ENCODE measurements at regions not wholly inside any gene's neighbourhood (a gene's known extent, or its start where the extent isn't known, plus 50 kb on each side); places are given as distances from the start of the nearest gene placed in this dataset.
A peak's percentile ranks its signal among the peaks of the same experiment; 100 is the strongest.
"Not testable (repeated sequence)": the region's sequence is repeated elsewhere in the genome, so short reads cannot be mapped to it uniquely, and the experiment has no call there.

- TF ChIP-seq ZFX (IDR thresholded peaks at IDR 0.05; ENCODE audit: borderline replicate concordance) = no peak
- H3K27ac ChIP-seq = no peak overlapping the region
These were observed 235.8 kb upstream of the ALCAM start for GRCh38 chr3:105130911-105131310.

GRCh38 chr3:105137911-105138310 is 228.8 kb upstream of the ALCAM start:
- H3K27ac ChIP-seq = no peak overlapping the region
- TF ChIP-seq CTCF (IDR thresholded peaks at IDR 0.05) = no peak
- TF ChIP-seq ZFX (IDR thresholded peaks at IDR 0.05; ENCODE audit: borderline replicate concordance) = no peak

GRCh38 chr3:105139881-105140560 is 226.7 kb upstream of the ALCAM start:
- TF ChIP-seq CTCF (IDR thresholded peaks at IDR 0.05) (no peak), ZFX (IDR thresholded peaks at IDR 0.05; ENCODE audit: borderline replicate concordance) (no peak)
- peak overlapping the region; percentile 80 for H3K27ac ChIP-seq

- peak overlapping the region; percentile 80 for H3K27ac ChIP-seq
- TF ChIP-seq CTCF (IDR thresholded peaks at IDR 0.05) (no peak), ZFX (IDR thresholded peaks at IDR 0.05; ENCODE audit: borderline replicate concordance) (no peak)
These were observed 225.8 kb upstream of the ALCAM start for GRCh38 chr3:105140899-105141367.

- TF ChIP-seq ZFX (IDR thresholded peaks at IDR 0.05; ENCODE audit: borderline replicate concordance) (no peak), CTCF (IDR thresholded peaks at IDR 0.05) (no peak)
- H3K27ac ChIP-seq = no peak overlapping the region
These were observed 221.9 kb upstream of the ALCAM start for GRCh38 chr3:105144837-105145236.

GRCh38 chr3:105145511-105145910 is 221.2 kb upstream of the ALCAM start:
- H3K27ac ChIP-seq = no peak overlapping the region
- TF ChIP-seq ZFX (IDR thresholded peaks at IDR 0.05; ENCODE audit: borderline replicate concordance) (no peak), CTCF (IDR thresholded peaks at IDR 0.05) (no peak)

DNA sequence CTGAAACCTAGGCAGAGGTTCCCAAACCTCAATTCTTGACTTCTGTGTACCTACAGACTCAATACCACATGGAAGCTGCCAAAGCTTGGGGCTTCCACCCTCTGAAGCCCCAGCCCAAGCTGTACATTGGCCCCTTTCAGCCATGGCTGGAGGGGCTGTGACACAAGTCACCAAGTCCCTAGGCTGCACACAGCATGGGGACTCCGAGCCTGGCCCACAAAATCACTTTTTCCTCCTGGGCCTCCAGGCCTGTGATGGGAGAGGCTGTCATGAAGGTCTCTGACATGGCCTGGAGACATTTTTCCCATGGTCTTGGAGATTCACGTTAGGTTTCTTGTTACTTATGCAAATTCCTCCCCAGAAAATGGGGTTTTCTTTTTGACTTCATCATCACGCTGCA is 217.5 kb upstream of the ALCAM start:
- not testable (repeated sequence) for H3K27ac ChIP-seq

GRCh38 chr3:105152987-105153386 is 213.7 kb upstream of the ALCAM start:
- TF ChIP-seq CTCF (IDR thresholded peaks at IDR 0.05) (no peak), ZFX (IDR thresholded peaks at IDR 0.05; ENCODE audit: borderline replicate concordance) (no peak)
- H3K27ac ChIP-seq = peak overlapping the region; percentile 48

All from 22Rv1 (cell line).